GOT3 (cell line): ENCODE measurements at regions not wholly inside any gene's neighbourhood (a gene's known extent, or its start where the extent isn't known, plus 50 kb on each side); places are given as distances from the start of the nearest gene placed in this dataset.
"Not testable (repeated sequence)": the region's sequence is repeated elsewhere in the genome, so short reads cannot be mapped to it uniquely, and the experiment has no call there.

Source experiments
- DNase-seq: peaks from one replicate; lab custom pipeline; 2025; ENCODE audit warnings: mixed read lengths; lab: John Stamatoyannopoulos, UW

DNA sequence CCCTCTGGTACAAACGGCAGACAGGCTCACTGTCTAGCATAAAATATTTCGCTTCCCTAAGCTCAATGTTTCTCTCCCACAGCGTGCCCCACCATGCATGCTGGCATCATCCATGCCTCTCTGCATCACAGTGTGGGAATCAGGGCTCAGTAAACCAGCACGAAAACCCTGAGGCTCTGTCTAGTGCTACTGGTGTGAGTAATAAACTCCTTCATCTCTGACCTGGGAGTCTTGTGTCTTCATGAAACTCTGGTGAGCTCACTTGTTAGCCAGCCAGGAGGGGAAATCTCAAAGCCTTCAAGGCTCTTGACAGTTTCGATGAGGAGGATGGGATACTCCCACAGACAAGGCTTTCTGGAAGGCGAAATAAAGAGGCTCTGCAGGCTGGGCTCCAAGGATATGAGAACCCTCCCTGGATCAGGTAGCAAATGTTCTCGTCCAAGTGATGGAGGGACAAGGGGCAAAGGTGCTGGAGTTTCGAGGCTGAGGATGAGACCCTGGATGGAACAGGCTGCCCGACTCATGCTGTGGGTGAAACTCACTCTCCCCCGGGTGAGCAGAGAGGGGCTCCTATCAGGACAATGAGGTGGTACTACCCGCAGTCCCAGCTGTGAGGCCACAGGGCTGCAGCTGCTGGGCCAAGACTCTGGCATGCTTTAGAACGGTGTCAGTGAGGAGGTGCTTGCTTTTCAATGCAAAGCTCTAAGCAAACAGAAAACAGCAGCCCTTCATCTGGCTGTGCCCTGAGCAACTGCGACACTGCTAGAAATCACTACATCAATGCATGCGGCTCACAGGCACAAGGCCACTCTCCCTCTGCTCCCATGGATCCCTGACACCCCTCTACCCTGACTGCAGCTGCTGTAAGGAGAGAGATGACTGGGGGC, 69.3 kb downstream of the SHANK2 start:
- DNase-seq: no peak

- DNase-seq: no peak
These were observed 70.8 kb downstream of the SHANK2 start for GRCh38 chr11:71181566-71181965.

DNA sequence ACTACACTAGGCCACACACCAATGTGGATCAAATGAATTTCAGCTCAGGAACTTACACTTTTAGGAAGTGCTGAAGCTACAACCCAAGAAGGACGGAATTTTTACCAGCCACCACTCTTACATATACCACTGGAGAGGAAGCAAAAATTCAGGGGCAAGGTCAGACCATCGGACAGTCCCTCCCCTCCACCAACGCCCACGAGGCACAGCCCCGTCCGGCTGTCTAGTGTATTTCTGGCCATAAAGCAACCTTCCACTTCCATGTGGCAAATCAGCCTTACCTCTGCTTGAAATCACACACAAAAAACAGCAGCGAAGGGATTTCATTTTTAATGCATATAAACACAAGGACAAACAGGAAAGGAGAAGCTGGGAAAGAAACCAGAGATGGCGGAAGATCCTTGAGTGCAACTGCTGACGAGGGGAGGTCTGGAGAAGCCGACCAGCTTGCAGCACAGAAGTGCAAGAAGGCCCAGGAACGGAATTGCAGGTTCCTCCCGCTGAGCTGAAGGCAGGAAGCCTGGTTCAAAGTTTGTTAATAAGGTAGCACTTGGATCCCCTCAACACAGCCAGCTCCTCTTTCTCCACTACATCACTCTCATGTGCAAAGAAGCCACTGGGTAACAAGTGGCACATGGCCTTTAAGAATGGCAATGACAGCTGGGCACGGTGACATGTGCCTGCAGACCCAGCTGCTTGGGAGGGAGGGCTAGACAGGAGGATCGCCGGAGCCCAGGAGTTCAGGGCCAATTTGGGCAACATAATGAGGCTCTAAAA, 71.5 kb downstream of the SHANK2 start:
- no peak for DNase-seq

- DNase-seq: no peak
These were observed 72.3 kb downstream of the SHANK2 start for GRCh38 chr11:71179877-71180605.

DNA sequence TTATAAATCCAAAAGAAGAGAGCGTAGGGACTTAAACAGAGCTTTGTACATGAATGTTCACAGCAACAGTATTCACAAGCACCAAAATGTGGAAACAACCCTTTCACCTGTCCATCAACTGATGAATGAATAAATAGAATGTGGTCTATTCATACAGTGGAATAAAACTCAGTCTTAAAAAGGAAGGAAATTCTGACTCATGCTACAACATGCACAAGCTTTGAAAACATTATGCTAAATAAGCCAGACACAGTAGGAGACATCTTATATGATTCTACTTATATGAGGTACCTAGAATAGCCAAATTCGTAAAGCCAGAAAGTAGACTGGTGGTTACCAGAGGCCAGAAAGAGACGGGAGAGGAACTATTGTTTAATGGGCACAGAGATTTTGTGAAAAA, 74.3 kb downstream of the SHANK2 start:
- no peak for DNase-seq

DNA sequence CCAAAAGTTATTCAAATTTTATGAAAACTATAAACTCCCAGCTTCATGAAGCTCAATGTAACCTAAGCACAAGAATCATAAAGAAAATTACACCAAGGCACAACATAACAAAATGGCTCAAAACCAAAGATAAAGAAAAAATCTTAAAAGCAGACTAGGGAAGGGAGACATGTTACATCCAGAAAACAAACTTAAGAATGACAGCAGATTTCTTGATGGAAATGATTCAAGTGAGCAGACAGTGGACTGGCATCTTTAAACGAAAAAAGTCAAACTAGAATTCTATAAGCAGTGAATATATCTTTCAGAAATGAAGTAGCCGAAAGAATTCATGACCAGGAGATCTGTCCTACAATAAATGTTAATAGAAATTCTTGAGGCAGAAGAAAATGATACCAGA, 75.6 kb downstream of the SHANK2 start:
- no peak for DNase-seq

GRCh38 chr11:71173709-71174108, 78.7 kb downstream of the SHANK2 start:
- DNase-seq: no peak

GRCh38 chr11:71172680-71173079, 79.7 kb downstream of the SHANK2 start:
- DNase-seq: no peak

GRCh38 chr11:71171576-71171975, 80.8 kb downstream of the SHANK2 start:
- DNase-seq: no peak

- DNase-seq: no peak
These were observed 81.6 kb downstream of the SHANK2 start for GRCh38 chr11:71170624-71171423.

DNA sequence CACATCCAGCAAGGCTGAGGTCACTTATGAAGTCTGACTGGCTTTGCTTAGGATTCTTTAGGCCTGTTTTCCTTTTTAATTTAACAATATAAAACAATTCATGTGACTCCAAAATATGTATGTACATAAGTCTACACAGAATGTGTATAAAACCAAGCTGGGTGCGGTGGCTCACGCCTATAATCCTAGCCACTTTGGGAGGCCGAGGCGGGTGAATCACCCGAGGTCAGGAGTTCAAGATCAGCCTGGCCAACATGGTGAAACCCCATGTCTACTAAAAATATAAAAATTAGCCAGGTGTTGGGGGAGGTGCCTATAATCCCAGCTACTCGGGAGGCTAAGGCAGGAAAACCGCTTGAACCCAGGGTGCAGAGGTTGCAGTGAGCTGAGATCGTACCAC, 83.1 kb downstream of the SHANK2 start:
- no peak for DNase-seq

DNA sequence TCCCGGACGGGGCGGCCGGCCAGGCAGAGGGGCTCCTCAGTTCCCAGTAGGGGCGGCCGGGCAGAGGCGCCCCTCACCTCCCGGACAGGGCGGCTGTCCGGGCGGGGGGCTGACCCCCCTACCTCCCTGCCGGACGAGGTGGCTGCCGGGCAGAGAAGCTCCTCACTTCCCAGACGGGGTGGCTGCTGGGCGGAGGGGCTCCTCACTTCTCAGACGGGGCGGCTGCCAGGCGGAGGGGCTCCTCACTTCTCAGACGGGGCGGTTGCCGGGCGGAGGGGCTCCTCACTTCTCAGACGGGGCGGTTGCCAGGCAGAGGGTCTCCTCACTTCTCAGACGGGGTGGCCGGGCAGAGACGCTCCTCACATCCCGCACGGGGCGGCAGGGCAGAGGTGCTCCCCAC, 84.6 kb downstream of the SHANK2 start:
- not testable (repeated sequence) for DNase-seq

- DNase-seq: no peak
These were observed 86.6 kb downstream of the SHANK2 start for GRCh38 chr11:71165771-71166170.

GRCh38 chr11:71164621-71165020, 87.8 kb downstream of the SHANK2 start:
- no peak for DNase-seq

DNA sequence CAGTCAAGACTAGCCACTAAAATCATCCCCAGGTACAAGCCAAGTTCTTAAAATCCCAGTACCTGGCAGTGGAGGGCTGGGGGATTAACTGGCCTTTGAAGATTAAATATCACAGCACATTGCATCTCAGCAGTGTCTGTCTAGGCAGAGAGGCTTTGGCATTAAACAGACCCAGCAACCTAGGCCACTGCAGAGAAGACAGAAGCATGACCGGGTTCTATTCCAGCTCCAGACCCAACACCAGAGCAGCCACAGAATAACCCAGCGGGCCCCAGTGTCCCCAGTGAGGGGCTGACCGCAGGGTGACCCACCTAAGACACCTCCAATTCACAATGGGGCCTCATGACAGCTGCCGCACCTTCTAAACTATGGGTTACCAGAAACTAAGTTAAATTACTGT, 88.2 kb downstream of the SHANK2 start:
- no peak for DNase-seq

- no peak for DNase-seq
These were observed 89.0 kb downstream of the SHANK2 start for GRCh38 chr11:71163371-71163770.

- no peak for DNase-seq
These were observed 93.4 kb downstream of the SHANK2 start for GRCh38 chr11:71158936-71159335.

DNA sequence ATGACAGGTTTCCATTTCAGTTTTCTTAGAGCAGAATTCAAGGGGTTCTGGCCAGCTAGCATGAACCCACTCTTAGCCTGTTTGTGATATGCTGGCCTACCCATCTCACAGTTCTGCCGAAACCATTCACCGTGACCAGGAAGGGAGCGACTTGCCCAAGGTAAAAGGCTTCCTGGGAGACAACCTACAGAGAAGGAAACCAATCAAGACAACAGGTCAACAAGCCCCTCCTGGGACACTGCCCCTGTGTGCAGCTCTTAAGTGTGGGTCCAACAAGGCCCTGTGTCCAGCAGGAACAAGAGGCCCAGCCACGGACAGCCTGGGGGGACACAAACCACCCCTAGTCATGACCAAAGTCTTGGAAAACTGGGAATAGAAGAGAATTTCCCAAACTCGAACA, 94.7 kb downstream of the SHANK2 start:
- DNase-seq: not testable (repeated sequence)

- no peak for DNase-seq
These were observed 96.1 kb downstream of the SHANK2 start for GRCh38 chr11:71156301-71156700.

GRCh38 chr11:71155846-71156245, 96.5 kb downstream of the SHANK2 start:
- no peak for DNase-seq

DNA sequence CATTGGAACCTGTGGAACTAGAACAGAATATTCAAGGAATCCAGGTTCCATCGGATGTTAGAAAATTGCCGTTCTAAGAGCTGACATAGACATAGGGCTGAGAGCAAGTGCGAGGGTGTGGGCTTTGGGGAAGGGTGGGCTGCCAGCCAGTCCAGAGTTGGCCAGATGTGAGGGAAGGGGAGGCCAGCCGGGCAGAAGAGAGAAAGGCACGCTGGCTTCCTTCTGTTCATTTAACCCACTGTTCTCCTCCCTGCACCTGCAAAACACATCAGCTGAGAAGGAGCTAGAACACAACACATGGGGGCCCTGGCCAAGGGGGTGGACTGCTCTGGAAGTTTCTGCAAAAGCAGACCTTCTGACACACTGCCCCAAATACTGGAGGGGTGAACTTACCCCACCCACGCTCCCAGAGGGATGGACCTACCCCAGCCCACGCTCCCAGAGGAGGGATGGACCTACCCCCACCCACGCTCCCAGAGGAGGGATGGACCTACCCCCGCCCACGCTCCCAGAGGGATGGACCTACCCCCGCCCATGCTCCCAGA, 98.0 kb downstream of the SHANK2 start:
- no peak for DNase-seq
